Keratinocyte (primary cell): ENCODE measurements at regions not wholly inside any gene's neighbourhood (a gene's known extent, or its start where the extent isn't known, plus 50 kb on each side); places are given as distances from the start of the nearest gene placed in this dataset.

Experiments
- DNase-seq: peaks from one replicate; pipeline ENCODE4 v3.0.0-alpha.2; 2011; ENCODE audit warnings: low read depth, missing footprints, low spot score
- FAIRE-seq: peaks from 2 replicates; lab custom pipeline; 2011; peaks lifted over from hg19 to GRCh38; lab: Jason Lieb, UNC
- H2AFZ ChIP-seq: 2 replicates; pipeline ENCODE4 v1.6.0; 2012; ENCODE audit warnings: low read length, control low read depth, inconsistent platforms; ENCODE audit not compliant: control insufficient read depth
- H3K27ac ChIP-seq: 2 replicates; pipeline ENCODE4 v1.5.1; 2011; ENCODE audit warnings: low read length; ENCODE audit not compliant: control insufficient read depth, insufficient read depth
- H3K27me3 ChIP-seq: 3 replicates; pipeline ENCODE4 v1.6.0; 2011; ENCODE audit warnings: low read length; ENCODE audit not compliant: control insufficient read depth, insufficient read depth; ENCODE audit errors: extremely low read depth
- H3K36me3 ChIP-seq, 2 experiments: 2 replicates in 1 of 2; 3 replicates in 1 of 2; pipeline ENCODE4 v1.5.1; 2011; ENCODE audit warnings: low read length in 2 of 2, mild to moderate bottlenecking in 1 of 2; ENCODE audit not compliant: control insufficient read depth in 2 of 2, insufficient read depth in 2 of 2; ENCODE audit errors: extremely low read depth in 1 of 2
- H3K4me1 ChIP-seq: 3 replicates; pipeline ENCODE4 v1.5.1; 2011; ENCODE audit warnings: low read length; ENCODE audit not compliant: control insufficient read depth, insufficient read depth; ENCODE audit errors: extremely low read depth
- H3K4me2 ChIP-seq: 3 replicates; pipeline ENCODE4 v1.6.0; 2011; ENCODE audit warnings: low read depth, low read length; ENCODE audit not compliant: control insufficient read depth, insufficient read depth; ENCODE audit errors: extremely low read depth
- H3K4me3 ChIP-seq, 3 experiments: fragments of 200-600 bp in 1 of 3; sonication (generic) in 1 of 3; 2 replicates in 2 of 3; 3 replicates in 1 of 3; pipeline ENCODE4 v1.5.1; 2011 to 2016; ENCODE audit warnings: low read length in 3 of 3, mild to moderate bottlenecking in 3 of 3, control low read depth in 2 of 3, inconsistent platforms in 1 of 3, low read depth in 1 of 3, mixed read lengths in 1 of 3, mixed run types in 1 of 3, moderate library complexity in 1 of 3; ENCODE audit not compliant: control insufficient read depth in 2 of 3, insufficient read depth in 2 of 3; ENCODE audit errors: extremely low read depth in 1 of 3
- H3K79me2 ChIP-seq: 2 replicates; pipeline ENCODE4 v1.6.0; 2012; ENCODE audit warnings: low read length; ENCODE audit not compliant: control insufficient read depth, insufficient read depth
- H3K9ac ChIP-seq: 3 replicates; pipeline ENCODE4 v1.6.0; 2011; ENCODE audit warnings: low read length; ENCODE audit not compliant: control insufficient read depth, insufficient read depth; ENCODE audit errors: extremely low read depth
- H3K9me1 ChIP-seq: 3 replicates; pipeline ENCODE4 v1.6.0; 2011; ENCODE audit warnings: low read length; ENCODE audit not compliant: control insufficient read depth, insufficient read depth; ENCODE audit errors: extremely low read depth
- H3K9me3 ChIP-seq: 2 replicates; pipeline ENCODE4 v1.5.1; 2012; ENCODE audit warnings: low read depth, low read length; ENCODE audit not compliant: control insufficient read depth
- H4K20me1 ChIP-seq: 3 replicates; pipeline ENCODE4 v1.6.0; 2011; ENCODE audit warnings: low read length; ENCODE audit not compliant: control insufficient read depth, insufficient read depth; ENCODE audit errors: extremely low read depth
- CTCF ChIP-seq, 3 experiments: IDR thresholded peaks in 1 of 3; conservative IDR thresholded peaks in 1 of 3; optimal IDR thresholded peaks in 1 of 3; 2 replicates in 2 of 3; 3 replicates in 1 of 3; pipeline versions ENCODE3 to v1.5.1; 2011; ENCODE audit warnings: low read length in 3 of 3, mild to moderate bottlenecking in 3 of 3, moderate library complexity in 2 of 3, control low read depth in 1 of 3, inconsistent platforms in 1 of 3; ENCODE audit not compliant: insufficient read depth in 2 of 3; ENCODE audit errors: extremely low read depth in 1 of 3
- EZH2 ChIP-seq: IDR thresholded peaks from one replicate; pipeline ENCODE4 v1.6.1; 2012; ENCODE audit warnings: inconsistent platforms, mild to moderate bottlenecking, low read length, moderate library complexity
- dilution Hi-C: fragments of 300-500 bp; cut with MboI; formaldehyde crosslinking; loops from one replicate; pipeline ENCODE4 v1.7.0; 2020; ENCODE audit warnings: low sequenced_read_pairs; ENCODE audit not compliant: extremely low pct_ligation_motif_present

- no peak for FAIRE-seq
- H3K9me1 ChIP-seq, result no peaks in the 10 kb centered on the region
- H3K4me1 ChIP-seq, result no peaks in the 10 kb centered on the region
- H3K36me3 ChIP-seq, result no peaks in the 10 kb centered on the region
- H3K79me2 ChIP-seq, result no peaks in the 10 kb centered on the region
- H4K20me1 ChIP-seq, result no peaks in the 10 kb centered on the region
- H3K9ac ChIP-seq, result no peak overlapping the region
- no peak overlapping the region for H2AFZ ChIP-seq
- H3K27me3 ChIP-seq, result peaks cover 4% of the 10 kb centered on the region
- no peaks in the 10 kb centered on the region for H3K9me3 ChIP-seq
- no peak for DNase-seq
- no peak overlapping the region for H3K4me2 ChIP-seq
- dilution Hi-C loops, result no loop called here
- TF ChIP-seq CTCF (optimal IDR thresholded peaks at IDR 0.05 in 1 of 3, IDR thresholded peaks at IDR 0.05 in 1 of 3, conservative IDR thresholded peaks at IDR 0.05 in 1 of 3; ENCODE audit: extremely low read depth in 1 of 3, insufficient read depth in 2 of 3, low read length in 3 of 3) (no peak), EZH2 (no peak)
- H3K27ac ChIP-seq, result no peak overlapping the region
- H3K4me3 ChIP-seq, result no peak overlapping the region
These were observed 173.2 kb upstream of the COPS8 start for GRCh38 chr2:236912326-236913120.

- FAIRE-seq, result no peak
- no peaks in the 10 kb centered on the region for H3K9me1 ChIP-seq
These were observed 170.5 kb upstream of the COPS8 start for GRCh38 chr2:236915186-236915585.

More at GRCh38 chr2:236915186-236915585, 170.5 kb upstream of the COPS8 start:
- dilution Hi-C loops, result no loop called here
- Histone ChIP-seq H3K36me3 (no peaks in the 10 kb centered on the region), H3K4me3 (no peak overlapping the region), H3K4me2 (no peak overlapping the region), H4K20me1 (no peaks in the 10 kb centered on the region), H3K79me2 (no peaks in the 10 kb centered on the region), H3K27ac (no peak overlapping the region), H3K27me3 (peaks cover 4% of the 10 kb centered on the region), H3K9me3 (no peaks in the 10 kb centered on the region), H3K9ac (no peak overlapping the region), H2AFZ (no peak overlapping the region), H3K4me1 (no peaks in the 10 kb centered on the region)
- TF ChIP-seq EZH2, result no peak
- TF ChIP-seq CTCF (optimal IDR thresholded peaks at IDR 0.05 in 1 of 3, IDR thresholded peaks at IDR 0.05 in 1 of 3, conservative IDR thresholded peaks at IDR 0.05 in 1 of 3; ENCODE audit: extremely low read depth in 1 of 3, insufficient read depth in 2 of 3, low read length in 3 of 3), result no peak
- no peak for DNase-seq
